Transverse colon (tissue), 4 donors: ENCODE measurements at regions not wholly inside any gene's neighbourhood (a gene's known extent, or its start where the extent isn't known, plus 50 kb on each side); places are given as distances from the start of the nearest gene placed in this dataset.

Source experiments
- DNase-seq: peaks from one replicate; pipeline ENCODE4 v3.0.0-alpha.2; 2019
- H3K27ac ChIP-seq, 4 donors: fragments of 200-600 bp; sonication (generic); 2 replicates each; pipeline ENCODE4 v1.5.1; 2016 to 2018; ENCODE audit warnings: inconsistent platforms in 4 of 4
- H3K27me3 ChIP-seq: fragments of 200-600 bp; sonication (generic); 2 replicates; pipeline ENCODE4 v1.5.1; 2017; ENCODE audit warnings: inconsistent platforms
- H3K36me3 ChIP-seq, 4 donors: fragments of 200-600 bp; sonication (generic); 2 replicates each; pipeline ENCODE4 v1.5.1; 2017 to 2019; ENCODE audit warnings: inconsistent platforms in 4 of 4
- H3K4me1 ChIP-seq, 4 donors: fragments of 200-600 bp; sonication (generic); 2 replicates each; pipeline ENCODE4 v1.5.1; 2017 to 2020; ENCODE audit warnings: inconsistent platforms in 4 of 4
- H3K4me3 ChIP-seq, 4 donors: fragments of 200-600 bp; sonication (generic); 1 replicate in 1 of 4; 2 replicates in 3 of 4; pipeline versions ENCODE4 v1.5.1 to v1.6.1; 2017 to 2019; ENCODE audit warnings: inconsistent platforms in 4 of 4
- H3K9me3 ChIP-seq, 2 donors: fragments of 200-600 bp; sonication (generic); 2 replicates each; pipeline ENCODE4 v1.5.1; 2017 to 2019; ENCODE audit warnings: inconsistent platforms in 2 of 2
- EP300 ChIP-seq: sonication (generic); formaldehyde crosslinking; IDR thresholded peaks from one replicate; pipeline ENCODE4 v1.6.1; 2017; ENCODE audit warnings: antibody characterized with exemption, low read depth
- POLR2A ChIP-seq: fragments of 450-650 bp; IDR thresholded peaks from one replicate; pipeline ENCODE4 v1.6.1; 2016; ENCODE audit warnings: antibody characterized with exemption, mild to moderate bottlenecking, moderate library complexity
- POLR2AphosphoS5 ChIP-seq, 3 donors: sonication (generic); formaldehyde crosslinking; IDR thresholded peaks; one replicate each; pipeline ENCODE4 v1.6.1; 2016; ENCODE audit warnings: antibody characterized with exemption in 3 of 3
- WGBS, 2 donors: methylation state at CpG; one replicate each; pipeline ENCODE4 v1.1.5; 2018; ENCODE audit warnings: low coverage in 1 of 2; 5-methylcytosine and 5-hydroxymethylcytosine counted together
- in situ Hi-C, 4 donors: fragments of 200-750 bp; cut with MboI; loops; one replicate each; pipeline versions ENCODE4 v1.15.0 to v1.15.1; 2017; ENCODE audit warnings: low sequenced_read_pairs in 3 of 4, low pct_ligation_motif_present in 1 of 4, low pct_unique_long_range_greater_than_20kb in 1 of 4
- intact Hi-C: fragments of 100-400 bp; cut with DNase I; formaldehyde crosslinking; loops from one replicate; pipeline ENCODE4 v1.15.1; 2023; ENCODE audit warnings: low total_unique reads
- TF ChIP-seq, protein P1 (sequence below), 5 experiments: fragments of 200-600 bp in 3 of 5; fragments of 450-650 bp in 2 of 5; sonication (generic) in 3 of 5; IDR thresholded peaks; 1 replicate in 2 of 5; 2 replicates in 3 of 5; pipeline ENCODE4 v1.5.1; 2016 to 2017; ENCODE audit warnings: antibody characterized with exemption in 5 of 5, inconsistent platforms in 3 of 5, mild to moderate bottlenecking in 2 of 5, moderate library complexity in 1 of 5

DNA sequence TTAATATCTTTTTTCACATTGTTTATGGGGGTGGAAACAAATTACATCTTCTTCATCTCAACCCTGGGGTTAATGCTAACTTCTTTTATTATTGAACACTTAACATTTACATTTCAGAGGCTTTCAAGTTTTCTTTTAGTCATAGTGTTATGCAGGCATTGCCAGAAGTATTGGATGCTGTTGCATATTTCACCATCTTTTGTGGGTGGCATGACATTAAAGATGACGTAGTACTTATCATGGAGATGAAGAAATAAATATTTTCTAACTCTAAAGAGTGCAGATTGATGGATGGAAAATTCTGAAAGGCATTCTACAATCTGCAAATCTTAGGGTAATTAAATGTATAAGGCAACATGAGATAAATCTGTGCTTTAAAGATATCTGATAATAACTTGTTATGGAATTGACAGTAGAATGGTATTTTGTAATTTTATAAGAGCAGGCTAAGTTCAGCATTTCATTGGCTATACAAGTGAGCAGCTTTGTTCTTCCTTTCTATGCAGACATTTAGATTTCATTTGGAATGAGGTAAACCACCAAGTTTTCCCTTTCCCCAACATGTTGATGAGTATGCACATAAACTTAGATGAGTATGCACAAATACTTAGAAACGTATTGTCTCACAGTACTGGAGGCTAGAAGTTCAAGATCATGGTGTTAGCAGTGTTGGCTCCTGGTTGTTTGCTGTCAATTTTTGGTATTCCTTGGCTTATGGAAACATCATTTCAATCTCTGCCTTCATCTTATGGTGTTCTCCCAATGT, 924.4 kb downstream of the METTL15 start:
- intact Hi-C loops, result no loop called here
- TF ChIP-seq, protein P1, sequence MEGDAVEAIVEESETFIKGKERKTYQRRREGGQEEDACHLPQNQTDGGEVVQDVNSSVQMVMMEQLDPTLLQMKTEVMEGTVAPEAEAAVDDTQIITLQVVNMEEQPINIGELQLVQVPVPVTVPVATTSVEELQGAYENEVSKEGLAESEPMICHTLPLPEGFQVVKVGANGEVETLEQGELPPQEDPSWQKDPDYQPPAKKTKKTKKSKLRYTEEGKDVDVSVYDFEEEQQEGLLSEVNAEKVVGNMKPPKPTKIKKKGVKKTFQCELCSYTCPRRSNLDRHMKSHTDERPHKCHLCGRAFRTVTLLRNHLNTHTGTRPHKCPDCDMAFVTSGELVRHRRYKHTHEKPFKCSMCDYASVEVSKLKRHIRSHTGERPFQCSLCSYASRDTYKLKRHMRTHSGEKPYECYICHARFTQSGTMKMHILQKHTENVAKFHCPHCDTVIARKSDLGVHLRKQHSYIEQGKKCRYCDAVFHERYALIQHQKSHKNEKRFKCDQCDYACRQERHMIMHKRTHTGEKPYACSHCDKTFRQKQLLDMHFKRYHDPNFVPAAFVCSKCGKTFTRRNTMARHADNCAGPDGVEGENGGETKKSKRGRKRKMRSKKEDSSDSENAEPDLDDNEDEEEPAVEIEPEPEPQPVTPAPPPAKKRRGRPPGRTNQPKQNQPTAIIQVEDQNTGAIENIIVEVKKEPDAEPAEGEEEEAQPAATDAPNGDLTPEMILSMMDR (IDR thresholded peaks at IDR 0.05), result no peak
- no peak for TF ChIP-seq POLR2A
- no peak for TF ChIP-seq EP300
- TF ChIP-seq POLR2AphosphoS5 (IDR thresholded peaks at IDR 0.05), result no peak
- WGBS, 2 donors, result 0 to 35% methylated on average over 2 of the region's 2 CpGs

DNA sequence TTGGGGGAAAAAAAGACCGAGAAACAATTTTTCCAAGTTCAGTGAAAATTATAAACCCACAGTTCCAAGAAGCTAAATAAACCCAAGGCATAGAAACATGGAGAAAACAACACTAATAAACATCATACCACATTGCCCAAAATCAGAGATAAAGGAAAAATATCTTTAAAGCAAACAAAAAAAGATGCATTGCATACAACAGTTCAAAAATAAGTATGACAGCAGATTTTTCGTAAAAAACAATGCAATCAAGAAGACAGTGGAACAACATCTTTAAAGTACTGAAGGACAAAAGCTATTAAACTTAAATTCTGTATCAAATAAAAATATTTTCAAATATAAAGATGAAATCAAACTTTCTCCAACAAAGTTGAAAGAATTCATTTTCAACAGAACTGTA, 921.3 kb downstream of the METTL15 start:
- 67 to 76% methylated on average over 2 of the region's 2 CpGs for WGBS, 2 donors
- intact Hi-C loops (no loop called here), in situ Hi-C loops (loop anchor here in 1 of 4 donors (25.0 kb wide), 1 partner anchor 92 kb away; no protein-coding TSS in a partner anchor)
- Histone ChIP-seq H3K27ac (no peak overlapping the region), H3K27me3 (no peaks in the 10 kb centered on the region), H3K4me1 (no peaks in the 10 kb centered on the region), H3K4me3 (no peak overlapping the region), H3K36me3 (no peaks in the 10 kb centered on the region), H3K9me3 (peaks cover 4 to 5% of the 10 kb centered on the region in 2 donors)
- no peak for TF ChIP-seq POLR2A
- TF ChIP-seq, protein P1 (IDR thresholded peaks at IDR 0.05), result no peak
- TF ChIP-seq POLR2AphosphoS5 (IDR thresholded peaks at IDR 0.05), result no peak
- TF ChIP-seq EP300, result no peak
- no peak for DNase-seq

More for the DNA sequence above, 924.4 kb downstream of the METTL15 start:
- Histone ChIP-seq H3K27ac (no peak overlapping the region), H3K9me3 (peaks cover 4 to 5% of the 10 kb centered on the region in 2 donors), H3K36me3 (no peaks in the 10 kb centered on the region), H3K27me3 (no peaks in the 10 kb centered on the region), H3K4me1 (no peaks in the 10 kb centered on the region), H3K4me3 (no peak overlapping the region)
- in situ Hi-C loops, result loop anchor here in 1 of 4 donors (25.0 kb wide), 1 partner anchor 95 kb away; no protein-coding TSS in a partner anchor
- DNase-seq, result no peak

DNA sequence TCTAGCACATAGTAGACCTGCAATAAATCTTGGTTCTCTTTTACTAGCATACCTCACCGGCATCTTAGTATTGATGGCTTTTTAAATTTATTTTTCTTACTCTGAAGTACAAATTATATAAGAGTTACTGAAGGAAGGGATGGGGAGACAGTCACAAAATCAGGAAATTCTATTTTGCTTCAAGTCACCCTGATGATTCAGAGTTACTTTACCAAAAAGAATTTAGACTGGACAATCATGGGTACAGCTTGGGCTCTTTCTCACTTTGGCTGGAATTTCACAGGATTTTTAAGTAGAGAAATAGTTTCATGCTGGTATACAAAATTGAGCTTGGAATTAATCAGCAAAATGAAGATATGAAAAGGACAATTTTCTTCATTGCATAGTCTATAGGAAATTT, 919.2 kb downstream of the METTL15 start:
- intact Hi-C loops, result no loop called here
- H3K4me1 ChIP-seq, result no peaks in the 10 kb centered on the region
- H3K4me3 ChIP-seq, result no peak overlapping the region
- TF ChIP-seq, protein P1 (IDR thresholded peaks at IDR 0.05), result no peak
- TF ChIP-seq POLR2AphosphoS5 (IDR thresholded peaks at IDR 0.05) (no peak), EP300 (no peak), POLR2A (no peak)
- no peaks in the 10 kb centered on the region for H3K27me3 ChIP-seq
- 57 to 73% methylated on average over 1 of the region's 1 CpG for WGBS, 2 donors
- in situ Hi-C loops, result loop anchor here in 1 of 4 donors (25.0 kb wide), 1 partner anchor 90 kb away; no protein-coding TSS in a partner anchor
- H3K27ac ChIP-seq, result no peak overlapping the region
- peaks cover 4 to 5% of the 10 kb centered on the region in 2 donors for H3K9me3 ChIP-seq
- DNase-seq, result no peak
- no peaks in the 10 kb centered on the region for H3K36me3 ChIP-seq

DNA sequence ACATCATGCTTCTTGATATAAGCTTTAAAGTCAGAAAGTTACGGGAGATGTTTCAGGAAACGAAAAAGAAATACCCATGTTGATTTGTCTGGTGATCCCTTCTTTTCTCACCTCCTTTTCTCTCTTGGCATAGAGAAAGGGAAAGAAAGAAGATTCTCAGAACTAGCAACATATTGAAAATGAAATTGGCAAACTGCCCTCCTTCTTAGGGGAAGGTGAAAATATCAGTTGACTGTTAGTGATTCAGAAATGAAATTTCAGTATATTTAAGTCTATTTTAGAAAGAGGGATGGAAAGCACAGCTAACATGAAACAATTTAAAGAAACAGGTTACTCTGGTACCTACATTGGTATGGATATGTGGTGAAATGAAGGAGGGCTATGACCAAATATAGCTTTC, 918.1 kb downstream of the METTL15 start:
- H3K9me3 ChIP-seq, result peaks cover 4 to 5% of the 10 kb centered on the region in 2 donors
- no peak overlapping the region for H3K4me3 ChIP-seq
- 80 to 97% methylated on average over 2 of the region's 2 CpGs for WGBS, 2 donors
- intact Hi-C loops, result no loop called here
- H3K27ac ChIP-seq, result no peak overlapping the region
- H3K4me1 ChIP-seq, result no peaks in the 10 kb centered on the region
- no peaks in the 10 kb centered on the region for H3K27me3 ChIP-seq
- TF ChIP-seq, protein P1 (IDR thresholded peaks at IDR 0.05), result no peak
- no peak for TF ChIP-seq POLR2AphosphoS5 (IDR thresholded peaks at IDR 0.05)
- TF ChIP-seq POLR2A, result no peak
- no peak for TF ChIP-seq EP300
- DNase-seq, result no peak
- in situ Hi-C loops, result loop anchor here in 1 of 4 donors (25.0 kb wide), 1 partner anchor 89 kb away; no protein-coding TSS in a partner anchor
- no peaks in the 10 kb centered on the region for H3K36me3 ChIP-seq
